ENCODE measurements at regions not wholly inside any gene's neighbourhood (a gene's known extent, or its start where the extent isn't known, plus 50 kb on each side); places are given as distances from the start of the nearest gene placed in this dataset.

GRCh38 chr3:137325170-137325569, 367.4 kb downstream of the IL20RB start:
- TF ChIP-seq POLR2A (IDR thresholded peaks at IDR 0.05) (no peak), CTCF (IDR thresholded peaks at IDR 0.05) (no peak)
